GM23248 (cell line): ENCODE measurements at regions not wholly inside any gene's neighbourhood (a gene's known extent, or its start where the extent isn't known, plus 50 kb on each side); places are given as distances from the start of the nearest gene placed in this dataset.

Experiments used
- EZH2 ChIP-seq: fragments of 200-600 bp; sonication (generic); IDR thresholded peaks from 2 replicates; pipeline ENCODE4 v1.6.1; 2018; ENCODE audit warnings: antibody characterized with exemption, mild to moderate bottlenecking; ENCODE audit not compliant: insufficient read depth, poor library complexity, severe bottlenecking
- EZH2phosphoT487 ChIP-seq: fragments of 200-600 bp; sonication (generic); IDR thresholded peaks from 2 replicates; pipeline ENCODE4 v1.6.1; 2018; ENCODE audit warnings: antibody characterized with exemption, moderate library complexity, mild to moderate bottlenecking, low read depth; ENCODE audit not compliant: insufficient read depth

DNA sequence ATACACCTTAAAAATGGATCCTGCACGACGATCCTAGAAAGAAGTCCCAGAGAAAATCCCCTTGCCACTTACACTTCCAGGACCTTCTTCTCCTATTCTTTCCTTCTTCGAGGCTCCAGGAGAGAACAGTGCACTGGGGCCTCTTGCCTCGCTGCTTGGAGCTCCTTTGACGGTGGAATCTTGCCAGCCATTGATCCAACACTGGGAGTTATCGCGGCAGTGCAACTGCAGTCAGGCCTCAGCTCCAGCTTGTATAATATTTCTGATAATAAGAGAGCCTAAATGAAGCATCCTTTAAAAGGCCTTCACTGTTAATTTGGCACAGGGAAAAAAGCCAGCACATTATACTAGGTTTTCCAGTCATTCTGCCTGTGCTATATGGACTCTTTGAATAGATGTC lies 216.9 kb upstream of the PARD3B start:
- TF ChIP-seq EZH2 (no peak), EZH2phosphoT487 (no peak)
